K562 (cell line): ENCODE measurements at regions not wholly inside any gene's neighbourhood (a gene's known extent, or its start where the extent isn't known, plus 50 kb on each side); places are given as distances from the start of the nearest gene placed in this dataset. TPM values are rescaled to one million over a fixed set of nuclear protein-coding genes. Genes with fewer than 3 reads are reported as not detected.

Experiments
- ERF ChIP-seq: fragments of 450-650 bp; formaldehyde crosslinking; IDR thresholded peaks from 2 replicates; pipeline ENCODE4 v1.4.0; 2020; ENCODE audit warnings: mild to moderate bottlenecking, mixed read lengths
- KLF13 ChIP-seq: fragments of 450-650 bp; IDR thresholded peaks from 2 replicates; pipeline ENCODE4 v1.6.1; 2016; ENCODE audit warnings: missing genetic modification characterization, low read depth, mild to moderate bottlenecking, missing compliant biosample characterization, moderate library complexity, borderline replicate concordance
- POLR2AphosphoS2 ChIP-seq: IDR thresholded peaks from 2 replicates; pipeline ENCODE4 v1.6.1; 2012; ENCODE audit warnings: low read length, improper control_type of control experiment
- TFAP4 ChIP-seq: sonication (generic); formaldehyde crosslinking; IDR thresholded peaks from 2 replicates; pipeline ENCODE4 v1.8.0; 2022; ENCODE audit warnings: missing genetic modification reagents, mild to moderate bottlenecking, moderate library complexity, borderline replicate concordance
- ZMIZ1 ChIP-seq, 2 experiments: fragments of 150-350 bp in 1 of 2; IDR thresholded peaks; 2 replicates each; pipeline ENCODE4 v1.6.1; 2012 to 2016; ENCODE audit warnings: low read depth in 2 of 2, low read length in 2 of 2, mild to moderate bottlenecking in 1 of 2, moderate library complexity in 1 of 2
- small RNA-seq: library from RNA; depleted of rRNA; stranded (forward); fragments of <200 nt; gene quantifications from one replicate; pipeline ENCODE3, GENCODE V24; 2014

GRCh38 chr14:85479771-85480170, 50.2 kb upstream of the FLRT2 start (continued):
- no peak for TF ChIP-seq ZMIZ1 (IDR thresholded peaks at IDR 0.05; ENCODE audit: low read depth in 2 of 2, low read length in 2 of 2)
- no peak for TF ChIP-seq POLR2AphosphoS2
- no peak for TF ChIP-seq TFAP4
- TF ChIP-seq KLF13 (tag), result no peak
- TF ChIP-seq ERF (CRISPR knock-in tag), result no peak
- TF ChIP-seq, all 486 proteins: peak for 0

Small RNAs in the stretch of these regions (small RNA-seq; reads per million reads assigned to genes)
- gene AL161713.1 (not detected), gene AL163642.1 (not detected), gene RF00017 (not detected), gene RNU6-976P (not detected), gene RNU6ATAC28P (not detected), gene RNU7-51P (not detected)
